GM21515 (cell line): ENCODE measurements at regions not wholly inside any gene's neighbourhood (a gene's known extent, or its start where the extent isn't known, plus 50 kb on each side); places are given as distances from the start of the nearest gene placed in this dataset.
"Not testable (repeated sequence)": the region's sequence is repeated elsewhere in the genome, so short reads cannot be mapped to it uniquely, and the experiment has no call there.

Experiments used
- ATAC-seq: cut with Tn5 transposase; IDR thresholded peaks from one replicate; pipeline ENCODE4 v1.9.1; 2021; ENCODE audit not compliant: unreplicated experiment

DNA sequence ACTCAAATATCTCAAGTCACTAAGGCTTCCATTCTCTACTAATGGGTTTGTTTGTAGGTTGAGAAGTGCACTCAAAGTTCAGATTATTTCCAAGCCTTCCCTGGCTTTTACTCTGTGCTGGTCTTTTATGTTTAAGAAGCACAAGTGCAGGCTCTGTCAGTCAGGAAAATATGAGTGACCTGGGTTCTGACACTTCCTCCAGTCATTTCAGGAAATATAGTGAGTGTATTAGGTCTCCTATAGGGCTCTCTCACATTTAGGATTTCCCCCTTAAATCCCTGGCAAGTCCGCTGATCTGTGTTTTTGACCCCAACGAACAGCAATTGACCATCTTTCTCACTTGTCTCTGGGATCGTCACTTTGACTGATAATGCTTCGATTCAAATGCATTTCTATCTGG, 210.2 kb downstream of the ARPP21 start:
- ATAC-seq = no peak

DNA sequence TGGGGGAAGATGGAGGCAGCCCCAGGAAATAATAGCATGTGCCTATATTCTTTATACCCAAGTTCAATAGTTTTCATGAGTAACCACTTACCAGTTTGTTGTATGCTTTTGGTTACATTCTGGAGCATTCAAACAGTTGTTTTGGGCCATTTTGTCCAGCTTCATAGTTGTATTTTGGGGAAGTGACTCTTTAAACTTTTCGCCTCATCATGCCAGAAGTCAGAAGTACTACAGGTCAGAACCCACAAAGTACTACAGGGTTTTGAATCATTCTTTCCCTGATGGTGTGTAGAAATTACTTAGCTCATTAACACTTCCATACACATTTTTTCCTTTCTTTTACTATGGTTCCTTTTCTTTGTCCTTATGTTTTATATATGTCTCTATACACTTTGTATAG, 210.6 kb downstream of the ARPP21 start:
- ATAC-seq = no peak

DNA sequence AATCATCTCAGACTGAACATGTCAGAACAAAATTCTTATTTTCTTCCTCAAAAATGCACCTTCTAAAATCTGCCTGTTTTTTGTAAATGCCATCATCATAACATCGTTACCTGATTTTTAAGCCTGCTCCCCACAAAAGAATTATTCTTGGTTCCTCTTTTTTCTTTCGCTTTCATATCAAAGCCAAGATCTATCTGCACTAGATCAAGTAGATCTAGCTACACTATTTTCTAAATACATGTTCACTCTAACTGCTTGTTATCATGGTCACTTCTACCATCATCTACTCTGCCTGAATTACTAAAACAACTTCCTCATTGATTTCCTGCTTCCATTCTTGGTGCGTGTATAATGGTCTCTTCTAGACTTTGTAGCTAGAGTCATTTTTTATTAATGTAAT, 217.7 kb downstream of the ARPP21 start:
- ATAC-seq = peak; percentile 87

DNA sequence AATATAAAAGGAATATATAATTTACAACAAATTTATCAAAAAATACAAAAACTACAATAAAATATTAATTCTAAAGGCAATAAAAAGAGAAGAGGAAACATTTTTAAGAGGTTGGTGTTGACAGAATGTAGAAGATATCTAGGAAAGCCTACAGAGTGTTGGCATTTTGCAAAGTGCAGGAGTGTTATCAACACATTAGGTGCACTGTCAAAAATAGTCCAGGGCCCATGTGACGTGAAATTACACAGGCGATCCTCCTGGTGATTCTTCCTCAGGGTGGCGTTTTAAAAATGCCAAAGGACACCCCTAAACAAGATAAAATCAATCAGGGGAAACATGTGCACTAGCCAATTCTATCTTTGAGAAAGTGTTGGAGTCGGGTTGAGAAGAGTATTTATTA, 222.7 kb downstream of the ARPP21 start:
- ATAC-seq = no peak

DNA sequence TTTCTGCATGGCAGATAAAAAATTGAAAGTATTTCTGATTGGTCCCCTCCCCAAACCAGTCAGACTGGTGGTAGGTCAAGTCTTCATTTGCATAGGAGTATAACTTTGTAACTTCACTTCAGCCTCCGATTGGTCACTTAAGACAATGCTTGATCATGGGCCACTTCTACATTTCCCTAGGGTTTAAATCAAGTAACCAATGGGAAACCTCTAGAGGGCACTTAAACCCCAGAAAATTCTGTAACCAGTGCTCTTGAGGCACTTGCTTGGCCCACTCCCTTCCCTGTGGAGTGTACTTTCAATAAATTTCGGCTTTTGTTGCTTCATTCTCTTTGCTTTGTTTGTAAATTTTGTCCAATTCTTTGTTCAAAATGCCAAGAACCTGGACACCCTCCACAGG, 225.5 kb downstream of the ARPP21 start:
- ATAC-seq = no peak

DNA sequence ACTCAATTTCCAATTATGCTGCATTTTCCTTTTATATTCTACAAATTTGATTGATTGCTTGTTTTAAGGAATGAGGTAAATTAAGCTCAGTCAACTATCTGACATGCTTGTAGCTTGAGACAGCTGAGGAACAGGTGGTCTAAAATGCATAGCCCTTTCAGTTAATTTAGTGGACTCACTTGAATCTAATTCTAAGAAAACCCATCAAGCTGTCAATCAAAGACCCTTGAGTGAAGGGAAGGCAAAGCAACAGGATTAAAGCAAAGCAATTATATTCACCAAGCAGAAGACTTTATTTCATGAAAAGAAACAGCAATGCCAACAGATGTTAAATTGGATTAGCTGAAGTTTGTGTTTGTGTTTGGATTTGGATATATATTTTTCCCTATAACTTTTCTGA, 228.5 kb downstream of the ARPP21 start:
- no peak for ATAC-seq

DNA sequence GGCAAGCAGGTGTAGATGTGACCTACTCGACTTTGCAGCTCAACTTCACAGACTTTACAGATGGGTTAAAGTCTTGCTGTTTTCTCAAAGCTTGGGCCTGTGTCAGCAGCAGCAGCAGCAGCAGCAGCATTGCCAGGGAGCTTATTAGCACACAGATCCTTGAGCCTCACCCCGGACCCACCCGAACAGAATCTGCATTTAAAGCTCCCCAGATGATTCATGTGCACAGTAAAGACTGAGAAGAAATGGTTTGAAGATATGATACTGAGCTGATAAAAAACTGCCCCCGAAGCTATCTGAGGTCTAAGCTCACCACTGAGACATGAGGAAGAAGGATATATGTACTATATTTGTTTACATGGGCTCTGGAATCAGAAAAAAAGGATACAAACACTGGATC, 231.7 kb downstream of the ARPP21 start:
- no peak for ATAC-seq

DNA sequence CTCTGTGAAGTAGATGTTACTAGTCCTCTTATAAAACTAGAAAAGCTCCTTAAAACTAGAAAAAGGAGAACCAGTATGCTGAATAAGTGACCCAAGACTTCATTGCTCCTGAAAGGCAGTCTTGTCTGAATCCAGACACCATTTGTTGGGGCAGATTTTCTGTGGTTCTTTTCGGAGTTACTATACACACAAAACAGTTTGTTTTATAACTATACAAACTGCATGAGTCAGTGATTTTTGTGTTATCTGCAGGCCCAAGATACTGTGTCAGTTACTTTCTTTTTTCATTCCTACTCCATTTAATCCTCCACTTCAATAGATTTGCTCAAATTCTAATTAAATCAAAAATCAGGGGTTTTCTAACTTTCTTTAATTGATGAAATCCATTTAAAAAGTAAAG, 244.6 kb downstream of the ARPP21 start:
- no peak for ATAC-seq

DNA sequence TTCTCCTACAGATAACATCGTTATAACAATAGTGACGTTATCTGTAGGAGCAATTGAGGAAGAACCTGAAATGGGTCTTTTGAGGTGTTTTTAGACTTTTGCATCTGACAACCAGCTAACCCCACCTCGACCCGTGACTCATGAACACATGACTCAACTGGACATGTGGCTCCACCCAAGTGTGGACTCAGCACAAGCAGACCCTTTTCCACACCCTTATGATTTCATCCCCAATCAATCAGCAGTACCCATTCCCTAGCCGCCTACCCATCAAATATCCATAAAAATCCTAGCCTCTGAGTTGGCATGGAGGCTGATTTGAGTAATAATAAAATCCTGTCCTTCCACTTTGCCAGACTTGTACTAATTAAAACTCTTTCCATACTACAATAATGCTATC, 255.4 kb downstream of the ARPP21 start:
- no peak for ATAC-seq

DNA sequence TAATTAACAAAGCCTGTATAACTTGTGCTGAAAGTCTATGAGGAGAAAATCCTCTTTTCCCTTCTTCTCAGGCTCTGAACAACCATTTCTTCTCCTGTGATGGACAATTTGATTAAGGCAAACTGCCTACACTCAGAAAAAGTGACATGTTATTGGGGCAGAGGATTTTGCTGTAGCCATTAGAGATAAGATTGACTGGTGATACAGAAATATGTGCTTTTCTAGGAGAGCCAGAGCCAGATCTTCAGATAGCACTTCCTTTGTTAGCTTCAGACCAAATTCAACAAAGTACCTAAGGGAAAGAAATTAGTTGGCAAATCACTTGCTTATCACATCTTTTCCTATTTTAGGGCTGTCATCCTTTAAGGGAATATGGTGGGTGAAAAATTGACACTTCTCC, 259.9 kb downstream of the ARPP21 start:
- ATAC-seq = no peak

DNA sequence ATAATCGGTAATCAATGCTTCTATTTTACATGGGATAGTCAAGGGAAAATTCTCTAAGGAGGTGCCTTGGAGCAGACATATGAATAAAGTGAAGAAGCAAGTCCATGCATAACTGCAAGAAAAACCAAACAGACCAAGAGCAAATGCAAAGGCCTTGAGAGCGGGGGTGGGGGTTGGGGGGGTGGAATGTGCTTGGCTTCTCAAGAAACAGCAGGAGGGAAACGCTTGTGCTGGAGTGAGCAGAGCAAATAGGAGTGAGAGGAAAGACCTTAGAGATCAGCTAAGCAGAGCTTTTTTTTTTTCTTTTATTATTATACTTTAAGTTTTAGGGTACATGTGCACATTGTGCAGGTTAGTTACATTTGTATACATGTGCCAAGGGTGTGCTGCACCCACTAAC, 260.8 kb downstream of the ARPP21 start:
- no peak for ATAC-seq

DNA sequence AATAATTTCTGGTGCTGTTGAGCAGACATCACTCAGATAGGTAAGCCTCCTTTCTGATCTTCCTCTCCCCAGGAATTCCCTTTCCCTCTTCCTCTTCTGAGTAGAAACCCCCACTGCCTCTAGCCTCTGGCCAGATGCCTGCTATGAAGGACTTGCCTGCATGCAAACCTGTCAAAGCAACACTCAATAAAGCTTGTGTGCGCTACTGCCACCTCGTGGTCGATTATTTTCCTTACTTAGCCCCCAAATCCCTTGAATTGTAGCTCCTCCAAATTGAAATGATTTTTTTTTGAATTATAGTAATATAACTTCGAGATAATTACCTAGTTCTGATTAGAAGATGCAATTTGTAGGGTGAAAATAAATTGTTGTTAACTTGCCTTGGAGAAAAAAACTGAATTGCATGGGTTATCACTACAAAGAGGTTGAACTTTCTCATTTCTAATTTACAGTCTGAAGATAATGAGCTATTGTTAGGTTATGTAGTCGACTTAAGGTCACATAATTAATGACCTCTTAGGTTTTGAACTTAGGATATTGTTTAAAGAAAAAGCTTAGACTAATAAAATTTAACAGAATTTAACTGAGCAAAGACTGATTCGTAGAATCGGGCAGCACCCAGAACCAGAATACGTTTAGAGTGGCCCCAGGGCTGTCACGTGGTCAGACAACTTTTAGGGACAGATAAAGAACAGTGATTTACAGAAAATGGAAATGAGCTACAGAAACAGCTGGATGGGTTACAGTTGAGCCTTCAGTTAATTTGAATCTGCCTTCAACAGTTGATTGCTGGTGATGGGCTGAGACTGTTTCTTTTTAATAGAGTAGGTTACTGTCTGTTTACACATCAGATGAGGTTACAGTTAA, 269.3 kb downstream of the ARPP21 start:
- peak; percentile 93 for ATAC-seq

DNA sequence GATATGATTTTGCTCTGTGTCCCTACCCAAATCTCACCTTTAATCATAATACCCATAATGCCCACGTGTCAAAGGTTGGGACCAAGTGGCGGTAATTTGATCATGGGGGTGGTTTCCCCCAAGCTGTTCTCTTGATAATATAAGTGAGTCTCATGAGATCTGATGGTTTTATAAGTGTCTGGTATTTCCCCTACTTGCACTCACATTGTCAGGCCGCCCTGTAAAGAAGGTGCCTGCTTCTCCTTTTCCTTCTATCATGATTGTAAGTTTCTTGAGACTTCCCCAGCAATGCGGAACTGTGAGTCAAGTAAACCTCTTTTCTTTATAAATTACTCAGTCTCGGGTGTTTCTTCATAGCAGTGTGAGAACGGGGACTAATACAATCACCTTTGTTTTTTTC, 279.8 kb downstream of the ARPP21 start:
- ATAC-seq = no peak

DNA sequence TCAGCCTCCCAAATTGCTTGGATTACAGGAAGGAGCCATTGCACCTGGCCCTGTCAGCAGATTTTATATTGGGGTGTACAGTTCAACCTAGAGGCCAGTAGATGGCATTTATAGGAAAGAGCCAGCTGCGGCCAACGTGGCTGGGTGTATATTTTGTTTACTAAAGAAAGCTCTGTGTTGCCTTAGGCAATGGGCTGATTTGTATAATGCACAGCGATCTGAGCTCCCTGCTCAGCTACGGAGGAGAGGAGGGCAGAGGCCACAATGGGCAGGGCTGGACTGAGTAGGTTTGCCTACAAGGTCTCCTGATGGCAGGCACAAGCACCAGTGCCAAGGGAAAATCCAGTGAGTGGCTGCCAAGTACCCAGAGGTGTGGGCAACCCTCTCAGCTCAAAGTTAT, 282.4 kb downstream of the ARPP21 start:
- no peak for ATAC-seq

DNA sequence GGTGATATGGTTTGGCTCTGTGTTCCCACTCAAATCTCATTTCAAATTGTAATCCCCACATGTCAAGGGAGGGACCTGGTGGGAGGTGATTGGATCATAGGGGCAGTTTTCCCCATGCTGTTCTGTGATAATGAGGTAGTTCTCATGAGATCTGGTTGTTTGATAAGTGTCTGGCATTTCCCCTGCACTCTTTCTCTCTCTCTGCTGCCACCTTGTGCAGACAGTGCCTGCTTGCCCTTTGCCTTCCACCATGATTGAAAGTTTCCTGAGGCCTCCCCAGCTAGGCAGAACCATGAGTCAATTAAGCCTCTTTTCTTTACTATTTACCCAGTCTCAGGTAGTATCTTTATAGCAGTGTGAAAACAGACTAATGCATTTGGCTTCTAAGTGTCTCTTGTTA, 284.7 kb downstream of the ARPP21 start:
- ATAC-seq = not testable (repeated sequence)

DNA sequence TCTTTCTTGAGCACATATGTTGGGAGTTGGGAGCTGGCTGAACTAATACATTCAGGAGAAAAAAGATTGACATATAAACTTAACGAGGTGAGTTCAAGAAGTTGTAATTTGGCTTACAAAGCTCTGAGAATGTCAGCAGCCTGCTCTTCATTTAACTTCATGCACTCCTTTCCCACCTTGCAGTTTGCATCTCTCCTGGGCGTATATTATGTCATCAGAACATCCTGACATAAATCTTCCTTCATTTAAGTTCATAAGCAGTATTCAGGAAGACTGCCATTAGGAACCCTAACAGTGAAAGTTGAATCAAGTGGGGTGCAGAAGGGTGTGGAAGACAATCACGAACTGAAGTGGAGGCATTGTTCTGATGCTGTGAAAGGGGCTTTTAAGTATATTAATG, 288.1 kb downstream of the ARPP21 start:
- no peak for ATAC-seq

DNA sequence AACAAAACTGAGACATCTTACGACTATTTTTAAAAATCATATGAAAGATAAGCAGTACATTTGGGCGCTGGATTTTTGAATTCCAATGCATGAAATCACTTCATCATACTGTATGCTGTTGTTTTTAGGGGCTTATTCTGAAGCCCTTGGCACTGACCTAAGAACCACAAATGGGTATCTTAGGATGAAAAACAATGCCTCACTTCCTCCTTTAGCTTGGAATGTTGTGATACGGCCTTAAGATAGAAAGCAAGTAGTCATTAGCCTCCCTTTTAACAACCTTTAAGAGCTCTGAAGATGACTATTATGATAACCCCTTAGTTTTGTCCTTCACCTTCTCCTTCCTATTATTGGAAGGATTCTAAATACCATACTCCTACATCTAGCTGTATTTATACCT, 289.8 kb downstream of the ARPP21 start:
- no peak for ATAC-seq

DNA sequence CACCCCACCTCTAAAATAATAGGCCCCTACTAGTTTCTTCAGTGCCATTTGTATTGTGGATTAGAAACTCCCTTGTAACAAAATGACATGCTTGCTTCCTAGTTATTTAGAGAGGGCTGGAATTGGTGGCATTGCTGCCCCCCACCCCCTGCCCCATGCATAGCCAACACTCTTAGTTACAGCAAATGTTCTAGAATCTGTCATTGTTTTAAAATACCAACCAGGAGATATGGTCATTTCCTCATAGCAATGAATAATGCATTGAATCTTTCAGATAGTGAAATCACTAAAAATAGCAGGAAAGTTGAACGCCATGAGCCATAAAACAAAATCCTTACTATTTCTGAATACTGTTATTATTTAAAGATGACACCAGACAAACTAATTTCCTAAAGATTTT, 292.5 kb downstream of the ARPP21 start:
- no peak for ATAC-seq

DNA sequence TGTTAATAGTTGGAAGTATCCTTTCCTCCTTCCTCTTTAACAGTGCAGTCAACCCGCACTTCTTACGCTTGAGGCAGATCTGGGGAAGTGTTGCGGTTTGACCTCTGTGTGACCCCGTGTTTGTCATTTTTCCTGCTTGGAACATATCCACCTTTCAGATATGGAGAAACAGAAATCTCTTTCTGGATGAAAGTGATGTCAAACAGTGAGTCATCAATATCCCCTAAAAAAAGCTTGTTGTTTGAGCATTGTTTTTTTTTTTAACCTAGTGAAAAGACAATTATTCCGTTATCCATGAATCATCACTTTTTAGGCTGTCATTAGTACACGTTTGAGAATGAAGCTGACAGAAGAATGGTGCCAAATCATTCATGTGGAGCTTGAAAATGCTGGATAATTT, 293.7 kb downstream of the ARPP21 start:
- no peak for ATAC-seq

DNA sequence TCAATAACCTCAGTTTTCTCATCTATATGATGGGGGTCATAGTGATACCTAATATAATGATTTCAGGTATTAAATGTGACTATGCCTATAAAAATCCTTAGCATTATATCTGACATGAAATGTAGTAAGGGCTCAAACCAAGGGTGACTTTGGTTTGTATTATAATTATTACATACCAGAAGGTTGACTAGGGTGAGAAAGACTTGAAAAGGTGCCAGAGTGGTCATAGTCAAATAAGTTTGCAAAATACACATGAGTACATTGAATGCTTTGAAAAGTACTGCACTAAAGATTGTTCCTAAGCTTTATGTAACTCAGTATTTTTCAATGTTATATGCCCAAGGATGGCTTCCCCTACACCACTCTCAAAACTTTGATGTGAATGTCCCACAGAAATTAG, 297.2 kb downstream of the ARPP21 start:
- ATAC-seq = no peak

DNA sequence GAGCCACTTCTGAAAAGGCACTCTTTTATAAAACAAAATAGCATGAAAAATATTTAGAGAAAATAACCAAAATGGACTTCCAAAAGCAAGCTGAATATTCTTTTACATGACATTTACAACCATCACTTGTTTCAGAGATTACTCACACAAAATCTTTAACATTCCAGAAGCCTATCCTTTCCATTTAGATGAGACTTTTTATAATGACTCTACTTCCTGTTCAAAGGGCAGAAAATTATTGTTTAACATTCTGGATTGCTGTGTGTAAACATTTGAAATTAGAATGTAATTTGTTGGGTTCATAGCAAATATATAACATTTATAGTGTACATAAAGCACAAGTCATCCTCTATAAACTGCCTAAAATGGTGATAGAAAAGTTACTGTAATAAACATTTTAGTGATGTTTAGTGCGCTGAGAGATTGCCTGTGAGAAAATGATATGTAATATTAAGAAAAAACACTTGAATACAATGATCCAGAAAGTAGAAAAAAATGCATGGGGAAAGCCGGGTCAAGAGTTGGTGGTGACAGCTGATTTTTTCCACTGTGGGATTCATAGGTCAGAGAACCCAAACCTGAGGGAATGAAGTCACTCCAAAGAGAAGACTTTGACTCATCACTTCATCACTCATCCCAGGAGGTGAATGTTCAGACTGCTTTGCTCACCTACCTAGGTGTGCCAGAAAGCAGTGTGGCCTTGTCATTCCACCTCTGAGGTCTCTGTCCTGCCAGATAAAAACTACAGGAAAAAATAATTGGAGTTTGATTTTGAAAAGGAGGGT, 305.8 kb downstream of the ARPP21 start:
- ATAC-seq = no peak

DNA sequence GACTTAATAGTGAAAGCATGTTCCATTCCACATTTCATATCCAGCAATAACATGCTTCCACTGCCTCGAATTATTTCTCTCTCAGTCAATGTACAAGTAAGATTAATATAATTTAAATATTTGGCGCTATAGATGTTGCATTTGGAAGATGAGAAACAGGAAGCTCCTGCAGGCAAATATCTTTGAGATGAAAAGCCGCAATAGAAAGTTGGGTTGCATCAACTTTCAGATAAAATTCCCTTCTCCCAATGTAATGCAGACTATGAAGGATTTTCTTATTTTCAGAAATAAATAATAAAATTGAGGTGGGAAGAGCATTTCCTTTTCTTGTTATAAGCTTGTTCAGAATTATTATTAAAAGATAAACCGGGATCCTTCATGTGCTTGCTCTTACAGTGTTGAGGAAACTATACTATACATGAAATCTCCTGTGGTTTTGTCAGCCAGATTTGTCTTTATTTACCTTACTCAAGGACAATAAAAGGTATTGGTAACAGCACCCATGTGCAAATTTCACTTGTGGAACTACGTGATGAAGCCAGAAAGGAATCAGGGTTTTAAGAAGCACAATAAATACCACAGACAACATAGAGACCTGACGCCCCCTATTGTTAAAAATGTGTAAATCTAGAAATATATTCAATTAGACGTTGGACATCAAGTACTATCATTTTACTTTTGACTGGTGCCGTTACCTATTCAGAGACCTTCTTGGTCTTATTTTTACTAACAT, 307.0 kb downstream of the ARPP21 start:
- no peak for ATAC-seq
